Neural progenitor cell (in vitro differentiated cells): ENCODE measurements at regions not wholly inside any gene's neighbourhood (a gene's known extent, or its start where the extent isn't known, plus 50 kb on each side); places are given as distances from the start of the nearest gene placed in this dataset.

Experiments
- DNase-seq: peaks from one replicate; pipeline ENCODE4 v3.0.0-alpha.2; 2016; ENCODE audit warnings: low spot score
- H2AFZ ChIP-seq: fragments of 200-600 bp; sonication (generic); replicated peaks from 2 replicates; pipeline ENCODE4 v1.6.1; 2016; ENCODE audit warnings: antibody characterized with exemption
- H3F3A ChIP-seq: fragments of 200-600 bp; sonication (generic); 2 replicates; pipeline ENCODE4 v1.6.1; 2016; ENCODE audit warnings: antibody characterized with exemption, low read depth
- H3K27ac ChIP-seq: fragments of 200-600 bp; sonication (generic); 2 replicates; pipeline ENCODE4 v1.5.1; 2016; ENCODE audit warnings: mild to moderate bottlenecking
- H3K27me3 ChIP-seq: fragments of 200-600 bp; sonication (generic); 2 replicates; pipeline ENCODE4 v1.6.1; 2016; ENCODE audit warnings: mild to moderate bottlenecking, moderate library complexity
- H3K36me3 ChIP-seq: fragments of 200-600 bp; sonication (generic); 2 replicates; pipeline ENCODE4 v1.5.1; 2016
- H3K4me1 ChIP-seq: fragments of 200-600 bp; sonication (generic); 2 replicates; pipeline ENCODE4 v1.6.1; 2016; ENCODE audit warnings: mixed run types
- H3K4me2 ChIP-seq: fragments of 200-600 bp; sonication (generic); 2 replicates; pipeline ENCODE4 v1.6.1; 2016
- H3K4me3 ChIP-seq: fragments of 200-600 bp; sonication (generic); 2 replicates; pipeline ENCODE4 v1.5.1; 2016
- H3K79me2 ChIP-seq: fragments of 200-600 bp; sonication (generic); 2 replicates; pipeline ENCODE4 v1.6.1; 2016; ENCODE audit warnings: low read depth
- H3K9ac ChIP-seq: fragments of 200-600 bp; sonication (generic); 2 replicates; pipeline ENCODE4 v1.6.1; 2016
- H3K9me3 ChIP-seq: fragments of 200-600 bp; sonication (generic); 2 replicates; pipeline ENCODE4 v1.5.1; 2016; ENCODE audit warnings: low read depth
- H4K20me1 ChIP-seq: fragments of 200-600 bp; sonication (generic); 2 replicates; pipeline ENCODE4 v1.6.1; 2016; ENCODE audit warnings: low read depth
- H3K27ac Mint-ChIP-seq: 3 replicates; pipeline ENCODE4 v1.8.0; 2021; ENCODE audit warnings: mixed read lengths
- H3K27me3 Mint-ChIP-seq: 2 replicates; pipeline ENCODE4 v1.8.0; 2022; ENCODE audit warnings: low read depth, mild to moderate bottlenecking, inconsistent platforms, moderate library complexity, mixed read lengths; ENCODE audit not compliant: insufficient read depth
- H3K36me3 Mint-ChIP-seq: 3 replicates; pipeline ENCODE4 v1.8.0; 2021; ENCODE audit warnings: mixed read lengths
- H3K4me1 Mint-ChIP-seq: 3 replicates; pipeline ENCODE4 v1.8.0; 2021; ENCODE audit warnings: mixed read lengths
- H3K4me3 Mint-ChIP-seq: 3 replicates; pipeline ENCODE4 v1.8.0; 2021; ENCODE audit warnings: mild to moderate bottlenecking, moderate library complexity, mixed read lengths
- H3K9me3 Mint-ChIP-seq: 3 replicates; pipeline ENCODE4 v1.8.0; 2020; ENCODE audit warnings: mixed read lengths
- CTCF ChIP-seq: fragments of 200-600 bp; sonication (generic); IDR thresholded peaks from 2 replicates; pipeline ENCODE4 v1.5.1; 2017; ENCODE audit warnings: antibody characterized with exemption, mild to moderate bottlenecking
- EZH2 ChIP-seq: fragments of 200-600 bp; sonication (generic); IDR thresholded peaks from 2 replicates; pipeline ENCODE4 v1.6.1; 2017; ENCODE audit warnings: antibody characterized with exemption, mild to moderate bottlenecking, moderate library complexity
- EZH2phosphoT487 ChIP-seq: fragments of 200-600 bp; sonication (generic); IDR thresholded peaks from 2 replicates; pipeline ENCODE4 v1.6.1; 2017; ENCODE audit warnings: antibody characterized with exemption

GRCh38 chr1:96376846-96377245, 344.7 kb upstream of the PTBP2 start:
- H3K4me1 ChIP-seq: no peaks in the 10 kb centered on the region
- no peak overlapping the region for H2AFZ ChIP-seq
- no peaks in the 10 kb centered on the region for H3K36me3 ChIP-seq
- no peaks in the 10 kb centered on the region for H3K27me3 ChIP-seq
- Mint-ChIP-seq H3K27ac (no peak overlapping the region), H3K27me3 (no peaks in the 10 kb centered on the region), H3K36me3 (no peaks in the 10 kb centered on the region), H3K4me3 (no peak overlapping the region), H3K9me3 (peaks cover 2% of the 10 kb centered on the region), H3K4me1 (no peaks in the 10 kb centered on the region)
- no peaks in the 10 kb centered on the region for H4K20me1 ChIP-seq
- H3K4me3 ChIP-seq: no peak overlapping the region
- H3K9ac ChIP-seq: no peak overlapping the region
- TF ChIP-seq EZH2 (no peak), CTCF (no peak), EZH2phosphoT487 (no peak)
- DNase-seq: no peak
- H3F3A ChIP-seq: no peaks in the 10 kb centered on the region
- no peak overlapping the region for H3K27ac ChIP-seq
- no peaks in the 10 kb centered on the region for H3K79me2 ChIP-seq
- no peak overlapping the region for H3K4me2 ChIP-seq
- no peaks in the 10 kb centered on the region for H3K9me3 ChIP-seq

DNA sequence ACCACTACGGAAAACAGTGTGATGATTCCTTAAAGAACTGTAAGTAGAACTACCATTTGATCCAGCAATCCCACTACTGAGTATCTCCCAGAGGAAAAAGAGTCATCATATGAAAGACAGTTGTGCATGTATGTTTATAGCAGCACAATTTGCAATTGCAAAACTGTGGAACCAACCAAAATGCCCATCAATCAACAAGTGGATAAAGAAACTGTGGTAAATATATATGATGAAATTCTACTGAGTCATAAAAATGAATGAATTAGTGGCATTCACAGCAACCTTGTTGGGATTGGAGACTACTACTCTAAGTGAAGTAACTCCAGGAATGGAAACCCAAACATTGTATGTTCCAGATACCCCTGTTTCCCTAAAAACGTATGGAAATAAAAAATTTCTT, 337.0 kb upstream of the PTBP2 start:
- H3K27me3 Mint-ChIP-seq: peaks cover 2% of the 10 kb centered on the region
- H4K20me1 ChIP-seq: no peaks in the 10 kb centered on the region
- H3K36me3 Mint-ChIP-seq: no peaks in the 10 kb centered on the region
- H3K4me3 Mint-ChIP-seq: no peak overlapping the region
- H3K27ac ChIP-seq: no peak overlapping the region
- H3K9me3 Mint-ChIP-seq: peaks cover 12% of the 10 kb centered on the region
- no peak overlapping the region for H2AFZ ChIP-seq
- H3K27ac Mint-ChIP-seq: no peak overlapping the region
- no peaks in the 10 kb centered on the region for H3K36me3 ChIP-seq
- H3K79me2 ChIP-seq: no peaks in the 10 kb centered on the region
- H3K4me1 ChIP-seq: no peaks in the 10 kb centered on the region
- H3K4me3 ChIP-seq: no peak overlapping the region
- no peak for DNase-seq
- H3F3A ChIP-seq: no peaks in the 10 kb centered on the region
- H3K9ac ChIP-seq: no peak overlapping the region
- no peaks in the 10 kb centered on the region for H3K4me1 Mint-ChIP-seq
- no peaks in the 10 kb centered on the region for H3K27me3 ChIP-seq
- H3K4me2 ChIP-seq: no peak overlapping the region
- TF ChIP-seq EZH2: no peak
- no peak for TF ChIP-seq EZH2phosphoT487
- no peak for TF ChIP-seq CTCF
- no peaks in the 10 kb centered on the region for H3K9me3 ChIP-seq

DNA sequence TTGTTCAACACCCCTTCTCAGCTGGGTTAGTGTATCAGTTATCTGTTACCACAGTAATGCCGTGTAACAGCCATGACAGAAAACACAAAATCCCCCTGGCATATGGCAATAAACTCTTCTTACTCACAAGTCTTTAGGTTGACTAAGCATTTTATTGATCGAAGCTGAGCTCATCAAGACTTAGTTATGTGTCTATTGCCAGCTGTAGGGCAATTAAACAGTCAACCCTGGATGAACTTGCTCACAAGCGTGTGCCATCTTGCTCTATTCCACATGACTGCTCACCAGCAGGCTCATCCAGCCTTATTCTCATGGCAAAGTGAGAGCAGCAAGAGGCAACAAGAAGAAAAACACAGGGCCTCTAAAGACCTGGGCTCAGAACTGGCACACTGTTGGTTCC, 333.8 kb upstream of the PTBP2 start:
- TF ChIP-seq EZH2phosphoT487 (no peak), CTCF (no peak), EZH2 (no peak)
- Histone ChIP-seq H3K36me3 (no peaks in the 10 kb centered on the region), H3F3A (no peaks in the 10 kb centered on the region), H3K9me3 (no peaks in the 10 kb centered on the region), H2AFZ (no peak overlapping the region), H3K79me2 (no peaks in the 10 kb centered on the region), H3K27me3 (no peaks in the 10 kb centered on the region), H3K9ac (no peak overlapping the region), H3K4me3 (no peak overlapping the region), H3K4me2 (no peak overlapping the region), H3K27ac (no peak overlapping the region), H3K4me1 (no peaks in the 10 kb centered on the region), H4K20me1 (no peaks in the 10 kb centered on the region)
- no peak for DNase-seq
- Mint-ChIP-seq H3K4me1 (no peaks in the 10 kb centered on the region), H3K36me3 (no peaks in the 10 kb centered on the region), H3K9me3 (peaks cover 7% of the 10 kb centered on the region), H3K4me3 (no peak overlapping the region), H3K27me3 (peaks cover 2% of the 10 kb centered on the region), H3K27ac (no peak overlapping the region)
